ENCODE measurements at regions not wholly inside any gene's neighbourhood (a gene's known extent, or its start where the extent isn't known, plus 50 kb on each side); places are given as distances from the start of the nearest gene placed in this dataset.

DNA sequence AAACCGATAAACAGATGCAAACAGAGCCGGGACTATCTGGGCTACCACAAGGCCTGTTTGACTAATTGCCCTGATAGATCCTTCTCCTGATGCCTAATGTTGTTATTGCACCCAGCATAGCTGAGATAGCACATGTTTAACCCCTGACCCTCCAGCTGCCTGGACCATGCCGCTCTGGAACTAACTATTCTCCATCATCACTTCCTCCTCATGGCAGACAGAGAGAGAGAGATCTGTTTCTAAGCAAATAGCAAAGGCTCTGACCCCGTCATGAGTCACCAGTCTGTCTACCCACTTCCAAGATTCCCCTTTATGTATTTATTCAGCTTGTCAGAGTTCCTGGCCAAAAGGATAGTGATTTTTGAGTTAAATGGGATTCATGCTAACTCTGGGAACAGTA is 58.2 kb upstream of the FLRT2 start:
- TF ChIP-seq, protein P1, sequence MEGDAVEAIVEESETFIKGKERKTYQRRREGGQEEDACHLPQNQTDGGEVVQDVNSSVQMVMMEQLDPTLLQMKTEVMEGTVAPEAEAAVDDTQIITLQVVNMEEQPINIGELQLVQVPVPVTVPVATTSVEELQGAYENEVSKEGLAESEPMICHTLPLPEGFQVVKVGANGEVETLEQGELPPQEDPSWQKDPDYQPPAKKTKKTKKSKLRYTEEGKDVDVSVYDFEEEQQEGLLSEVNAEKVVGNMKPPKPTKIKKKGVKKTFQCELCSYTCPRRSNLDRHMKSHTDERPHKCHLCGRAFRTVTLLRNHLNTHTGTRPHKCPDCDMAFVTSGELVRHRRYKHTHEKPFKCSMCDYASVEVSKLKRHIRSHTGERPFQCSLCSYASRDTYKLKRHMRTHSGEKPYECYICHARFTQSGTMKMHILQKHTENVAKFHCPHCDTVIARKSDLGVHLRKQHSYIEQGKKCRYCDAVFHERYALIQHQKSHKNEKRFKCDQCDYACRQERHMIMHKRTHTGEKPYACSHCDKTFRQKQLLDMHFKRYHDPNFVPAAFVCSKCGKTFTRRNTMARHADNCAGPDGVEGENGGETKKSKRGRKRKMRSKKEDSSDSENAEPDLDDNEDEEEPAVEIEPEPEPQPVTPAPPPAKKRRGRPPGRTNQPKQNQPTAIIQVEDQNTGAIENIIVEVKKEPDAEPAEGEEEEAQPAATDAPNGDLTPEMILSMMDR (IDR thresholded peaks at IDR 0.05): peak in 1 of 3 donors; percentile 78
- TF ChIP-seq POLR2A (IDR thresholded peaks at IDR 0.05): no peak
